22Rv1 (cell line): ENCODE measurements at regions not wholly inside any gene's neighbourhood (a gene's known extent, or its start where the extent isn't known, plus 50 kb on each side); places are given as distances from the start of the nearest gene placed in this dataset.

Source experiments
- CTCF ChIP-seq: fragments of 450-650 bp; IDR thresholded peaks from 2 replicates; pipeline ENCODE4 v1.5.1; 2017; ENCODE audit warnings: mild to moderate bottlenecking
- ZFX ChIP-seq: fragments of 450-650 bp; IDR thresholded peaks from 2 replicates; pipeline ENCODE4 v1.6.1; 2017; ENCODE audit warnings: antibody characterized with exemption, borderline replicate concordance

- no peak for TF ChIP-seq CTCF
- no peak for TF ChIP-seq ZFX
These were observed 292.4 kb upstream of the PWP1 start for GRCh38 chr12:107393043-107393717.
